Epithelial cell of proximal tubule (primary cell): ENCODE measurements at regions not wholly inside any gene's neighbourhood (a gene's known extent, or its start where the extent isn't known, plus 50 kb on each side); places are given as distances from the start of the nearest gene placed in this dataset.

Experiments
- DNase-seq: peaks from one replicate; pipeline ENCODE4 v3.0.0-alpha.2; 2011; ENCODE audit warnings: low read depth
- H3K4me3 ChIP-seq: 2 replicates; pipeline ENCODE4 v1.5.1; 2011; ENCODE audit warnings: low read depth, mild to moderate bottlenecking, low read length
- TF ChIP-seq, protein P1 (sequence below): conservative IDR thresholded peaks from 2 replicates; pipeline ENCODE4 v1.5.1; 2012; ENCODE audit warnings: low read depth, mild to moderate bottlenecking, low read length

DNA sequence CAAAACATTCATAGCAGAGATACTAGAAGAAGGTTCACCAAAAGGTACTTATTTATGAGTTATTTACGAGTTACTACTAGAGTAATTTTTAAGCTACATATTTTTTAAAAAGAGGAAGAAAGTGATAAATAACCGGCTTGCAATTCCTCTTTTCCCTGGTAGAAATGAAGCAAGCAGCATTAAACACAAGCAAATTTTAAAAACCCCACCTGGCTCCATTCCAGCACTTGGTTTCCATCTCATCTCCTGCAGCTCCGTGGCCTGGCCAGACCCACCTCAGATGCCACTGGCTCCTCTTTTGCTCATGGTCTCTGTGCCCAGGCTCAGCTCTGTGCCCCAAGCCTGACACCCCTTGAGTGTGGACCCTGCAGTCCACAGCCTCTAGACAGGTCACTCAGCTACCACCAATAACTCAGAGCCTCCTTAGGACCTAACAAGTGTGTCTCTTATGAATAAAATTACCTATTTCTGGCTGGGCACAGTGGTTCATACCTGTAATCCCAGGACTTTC, 479.5 kb downstream of the TNS3 start:
- TF ChIP-seq, protein P1, sequence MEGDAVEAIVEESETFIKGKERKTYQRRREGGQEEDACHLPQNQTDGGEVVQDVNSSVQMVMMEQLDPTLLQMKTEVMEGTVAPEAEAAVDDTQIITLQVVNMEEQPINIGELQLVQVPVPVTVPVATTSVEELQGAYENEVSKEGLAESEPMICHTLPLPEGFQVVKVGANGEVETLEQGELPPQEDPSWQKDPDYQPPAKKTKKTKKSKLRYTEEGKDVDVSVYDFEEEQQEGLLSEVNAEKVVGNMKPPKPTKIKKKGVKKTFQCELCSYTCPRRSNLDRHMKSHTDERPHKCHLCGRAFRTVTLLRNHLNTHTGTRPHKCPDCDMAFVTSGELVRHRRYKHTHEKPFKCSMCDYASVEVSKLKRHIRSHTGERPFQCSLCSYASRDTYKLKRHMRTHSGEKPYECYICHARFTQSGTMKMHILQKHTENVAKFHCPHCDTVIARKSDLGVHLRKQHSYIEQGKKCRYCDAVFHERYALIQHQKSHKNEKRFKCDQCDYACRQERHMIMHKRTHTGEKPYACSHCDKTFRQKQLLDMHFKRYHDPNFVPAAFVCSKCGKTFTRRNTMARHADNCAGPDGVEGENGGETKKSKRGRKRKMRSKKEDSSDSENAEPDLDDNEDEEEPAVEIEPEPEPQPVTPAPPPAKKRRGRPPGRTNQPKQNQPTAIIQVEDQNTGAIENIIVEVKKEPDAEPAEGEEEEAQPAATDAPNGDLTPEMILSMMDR = no peak
- no peak overlapping the region for H3K4me3 ChIP-seq
- DNase-seq = no peak

DNA sequence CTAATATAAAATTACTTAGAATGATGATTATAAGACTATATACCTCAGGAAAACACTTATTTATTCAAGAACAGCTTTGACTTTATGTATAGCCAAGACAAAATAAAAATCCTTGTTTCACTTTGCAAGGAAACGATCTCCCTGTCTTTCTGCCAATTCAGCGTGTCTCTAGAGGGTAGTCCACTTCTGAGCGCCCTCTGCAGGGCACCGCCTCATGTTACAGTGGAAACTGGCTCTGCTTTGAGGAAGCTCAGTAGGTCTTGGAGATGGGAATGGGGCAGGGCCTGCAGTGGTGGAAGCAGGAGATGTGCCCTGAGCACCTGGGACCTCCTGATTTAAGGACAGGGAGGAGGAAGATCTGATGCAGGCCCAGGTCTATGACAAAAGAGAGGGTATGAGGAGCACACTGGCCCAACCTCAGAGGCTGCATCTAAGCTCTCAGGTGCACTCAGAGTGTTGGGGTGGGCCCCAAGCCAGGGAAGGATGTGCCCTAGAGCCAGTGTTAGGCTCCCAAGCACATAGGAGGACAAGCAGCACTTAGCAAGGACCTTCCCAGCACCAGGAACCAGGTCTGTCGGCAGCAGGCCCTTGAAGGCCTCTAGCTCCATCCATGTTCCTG, 481.0 kb downstream of the TNS3 start:
- TF ChIP-seq, protein P1 = peak; percentile 89
- H3K4me3 ChIP-seq = no peak overlapping the region
- no peak for DNase-seq

DNA sequence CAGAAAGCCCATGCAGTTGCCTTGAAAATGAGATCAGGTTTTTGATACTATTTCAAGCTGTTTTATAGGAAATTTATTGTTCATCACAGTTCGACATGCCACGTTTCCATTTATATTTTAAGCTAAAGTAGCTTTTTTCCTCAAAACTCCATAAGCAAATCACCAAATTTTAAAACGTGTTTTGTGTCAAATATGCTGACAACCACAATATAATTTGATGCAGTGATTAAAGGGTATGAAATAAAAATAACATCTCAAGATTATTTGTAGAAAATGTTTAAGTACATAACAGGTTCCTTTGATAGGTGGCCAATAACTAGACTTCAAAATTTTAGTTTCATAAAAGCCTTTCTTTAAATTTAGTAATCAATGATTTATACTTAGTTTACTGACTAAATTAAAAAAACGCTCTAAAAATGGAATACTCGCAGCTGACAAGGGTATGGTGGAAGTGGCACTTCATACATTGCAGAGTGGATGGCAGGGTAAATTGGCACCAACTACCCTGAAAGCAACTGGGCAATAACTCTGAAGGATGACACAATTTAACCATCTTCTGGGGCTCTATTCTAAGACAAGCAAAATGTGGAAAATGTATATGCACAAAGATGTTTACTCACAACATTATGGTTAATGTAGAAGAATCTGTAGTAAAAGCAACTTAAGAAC, 481.6 kb downstream of the TNS3 start:
- DNase-seq = no peak
- H3K4me3 ChIP-seq = no peak overlapping the region
- TF ChIP-seq, protein P1 = no peak

DNA sequence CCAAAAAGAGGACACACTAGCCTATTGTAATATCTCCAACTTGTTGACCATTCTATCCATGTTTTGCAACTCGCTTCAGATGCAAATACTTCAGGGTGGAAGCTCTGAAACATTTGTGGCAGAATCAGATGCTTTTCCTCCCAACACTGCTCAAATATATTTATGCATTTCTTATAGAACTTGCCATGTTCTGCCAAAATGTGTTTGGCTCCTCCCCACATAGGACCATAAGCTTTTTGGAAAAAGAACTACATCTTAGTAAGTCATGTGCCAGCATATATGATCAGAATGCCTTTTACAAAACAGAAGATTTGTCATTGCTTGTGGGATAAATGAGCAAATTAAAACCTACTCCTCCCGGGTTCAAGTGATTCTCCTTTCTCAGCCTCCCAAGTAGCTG, 484.5 kb downstream of the TNS3 start:
- TF ChIP-seq, protein P1 = no peak
- DNase-seq = no peak
- H3K4me3 ChIP-seq = no peak overlapping the region

DNA sequence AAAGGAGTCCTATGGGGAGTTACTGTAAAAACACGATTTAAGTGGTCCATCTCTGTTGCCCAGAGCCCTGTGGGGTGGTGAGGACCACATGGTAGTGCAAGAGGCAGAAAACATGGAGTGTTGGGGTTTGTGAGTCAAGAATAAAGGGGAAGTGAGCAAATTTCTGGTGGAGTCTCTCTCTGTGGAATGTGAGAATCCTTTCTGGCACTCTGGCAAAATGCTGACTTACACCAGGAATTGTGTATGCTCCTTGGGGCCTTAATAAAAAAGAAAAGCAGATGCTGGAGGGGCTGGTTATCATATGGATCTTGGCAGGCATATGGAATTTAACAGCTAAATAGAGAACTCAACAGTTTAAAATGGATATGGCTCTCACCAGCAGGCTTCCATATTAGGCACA, 486.0 kb downstream of the TNS3 start:
- no peak for DNase-seq
- no peak overlapping the region for H3K4me3 ChIP-seq
- TF ChIP-seq, protein P1 = no peak

DNA sequence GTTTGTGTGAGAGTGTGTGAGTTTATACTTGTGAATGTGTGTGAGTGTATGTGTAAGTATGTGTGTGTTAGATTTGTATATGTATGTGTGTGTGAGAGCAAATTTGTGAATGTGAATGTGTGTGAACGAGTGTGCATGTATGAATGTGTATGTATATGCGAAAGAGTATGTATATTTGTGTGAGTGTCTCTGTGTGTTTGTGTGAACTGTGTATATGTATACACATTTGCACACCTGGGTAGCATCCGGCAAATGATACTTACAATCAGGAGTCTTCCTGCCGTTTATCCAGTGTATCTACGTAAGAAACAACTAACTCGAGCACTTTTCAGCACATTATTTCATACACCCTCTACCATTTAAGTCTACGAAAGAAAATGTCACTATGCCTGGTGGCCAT, 487.4 kb downstream of the TNS3 start:
- no peak overlapping the region for H3K4me3 ChIP-seq
- no peak for DNase-seq
- TF ChIP-seq, protein P1 = no peak
